ENCODE measurements at regions not wholly inside any gene's neighbourhood (a gene's known extent, or its start where the extent isn't known, plus 50 kb on each side); places are given as distances from the start of the nearest gene placed in this dataset.
A peak's percentile ranks its signal among the peaks of the same experiment; 100 is the strongest.

DNA sequence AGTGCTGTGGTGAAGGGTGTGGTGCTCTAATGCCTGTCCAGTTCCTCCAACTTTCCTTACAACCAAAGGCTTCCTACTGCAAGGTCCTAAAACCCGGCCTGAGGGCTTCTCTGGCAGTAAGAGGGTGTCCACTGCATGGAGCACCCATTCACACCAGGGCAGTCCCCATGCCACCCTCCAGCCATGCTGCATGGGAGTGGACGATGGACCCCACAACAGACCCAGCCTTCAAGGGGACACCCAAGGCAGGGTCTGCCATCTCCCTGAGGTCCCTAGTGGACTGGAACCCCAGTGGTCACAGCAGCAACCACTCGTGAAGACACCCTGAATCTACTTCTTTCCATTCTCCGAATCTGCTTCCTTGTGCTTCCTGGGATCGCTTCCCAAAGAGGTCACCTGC is 117.6 kb upstream of the SOX1 start:
- FAIRE-seq, result no peak

DNA sequence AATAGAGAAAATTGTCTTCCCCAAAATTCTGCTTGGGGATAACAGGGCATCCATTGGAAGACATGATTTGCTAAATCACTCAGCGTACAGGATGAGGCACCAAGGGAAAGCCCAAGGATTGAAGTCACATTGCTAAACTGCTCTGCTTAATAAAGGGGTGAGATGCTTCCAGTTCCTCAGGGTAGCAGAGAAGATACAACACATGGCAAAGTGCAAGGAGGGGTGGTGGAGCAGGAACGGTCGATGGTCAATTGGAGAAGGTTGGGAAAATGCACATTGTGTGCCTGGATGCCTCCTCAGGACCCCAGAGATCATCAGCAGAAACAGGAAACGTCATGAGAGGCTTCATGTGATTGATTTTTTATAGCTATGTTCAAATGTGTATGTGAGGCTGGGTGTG is 116.3 kb upstream of the SOX1 start:
- DNase-seq (ENCODE audit: low spot score) (no peak), FAIRE-seq (no peak)

More for the DNA sequence above, 117.6 kb upstream of the SOX1 start:
- no peak for DNase-seq (ENCODE audit: low spot score)

DNA sequence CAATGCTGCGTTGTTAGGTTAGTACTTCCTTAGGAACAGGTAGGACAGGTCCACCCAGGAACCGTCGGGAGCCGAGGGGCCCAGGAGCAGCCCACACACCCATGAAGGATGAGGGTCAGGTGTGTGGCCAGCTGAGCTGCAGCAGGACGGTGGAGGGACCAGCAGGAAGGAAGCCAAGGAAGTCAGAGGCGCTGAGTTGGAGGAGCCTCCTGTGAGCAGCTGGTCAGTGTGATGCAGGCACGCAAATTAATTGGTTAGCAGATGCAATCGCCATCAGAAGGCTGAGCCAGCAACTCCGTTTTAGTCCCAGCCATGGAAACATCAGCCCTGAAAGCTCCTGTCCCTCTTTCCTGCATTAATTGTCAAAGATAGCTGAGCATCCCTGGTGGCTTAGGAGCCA is 114.9 kb upstream of the SOX1 start:
- no peak for DNase-seq (ENCODE audit: low spot score)
- FAIRE-seq, result peak; percentile 44

DNA sequence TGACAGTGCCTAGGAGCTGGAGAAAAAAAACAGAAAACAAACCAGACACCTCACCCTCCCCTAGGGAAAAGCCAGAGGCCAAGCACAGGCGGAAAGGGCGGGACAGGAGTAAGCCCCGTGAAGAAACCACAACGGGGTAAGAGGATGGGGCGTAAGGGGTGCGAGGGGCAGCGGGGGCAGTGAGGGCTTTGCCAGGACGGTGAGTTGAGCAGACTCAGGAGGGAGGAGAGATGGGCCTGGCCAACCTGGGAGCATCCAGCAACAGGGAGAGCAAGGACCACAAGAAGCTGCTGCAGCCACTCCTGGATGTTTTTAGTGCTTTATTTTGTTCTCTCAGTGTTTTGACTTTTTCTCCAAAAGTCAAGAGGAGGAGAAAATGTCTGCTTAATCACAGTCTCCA is 114.1 kb upstream of the SOX1 start:
- peak; percentile 30 for FAIRE-seq
- peak; percentile 71 for DNase-seq (ENCODE audit: low spot score)

DNA sequence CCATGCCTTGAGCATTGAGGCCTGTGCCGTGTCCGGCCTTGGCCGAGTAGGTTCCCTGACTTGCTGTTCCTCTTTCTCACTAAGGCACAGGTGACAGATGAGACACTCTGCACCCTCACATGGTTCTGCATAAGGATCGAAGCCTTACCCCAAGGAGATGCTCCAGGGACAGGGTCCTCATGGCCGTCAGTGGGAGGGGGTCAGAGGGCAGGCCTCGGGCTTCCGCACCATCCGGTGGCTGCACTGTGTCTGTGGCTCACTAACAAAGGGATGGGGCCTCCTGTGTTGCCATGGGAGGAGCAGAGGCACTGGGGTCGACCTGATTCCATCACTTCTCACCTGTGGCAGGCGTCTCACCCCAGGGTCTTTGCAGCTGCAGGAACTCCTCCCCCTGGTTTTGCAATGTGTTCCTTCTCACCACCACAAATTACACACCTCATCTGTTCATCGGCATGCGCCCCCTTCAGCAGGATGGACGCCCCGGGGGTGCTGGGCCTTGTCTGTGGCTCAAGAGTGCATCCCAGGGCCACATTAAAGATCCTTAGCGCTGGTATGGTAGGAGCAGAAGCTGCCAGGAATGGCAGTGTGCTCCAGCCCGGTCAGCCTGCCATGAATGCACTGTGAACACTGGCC is 113.3 kb upstream of the SOX1 start:
- peak; percentile 67 for FAIRE-seq
- DNase-seq (ENCODE audit: low spot score), result no peak

DNA sequence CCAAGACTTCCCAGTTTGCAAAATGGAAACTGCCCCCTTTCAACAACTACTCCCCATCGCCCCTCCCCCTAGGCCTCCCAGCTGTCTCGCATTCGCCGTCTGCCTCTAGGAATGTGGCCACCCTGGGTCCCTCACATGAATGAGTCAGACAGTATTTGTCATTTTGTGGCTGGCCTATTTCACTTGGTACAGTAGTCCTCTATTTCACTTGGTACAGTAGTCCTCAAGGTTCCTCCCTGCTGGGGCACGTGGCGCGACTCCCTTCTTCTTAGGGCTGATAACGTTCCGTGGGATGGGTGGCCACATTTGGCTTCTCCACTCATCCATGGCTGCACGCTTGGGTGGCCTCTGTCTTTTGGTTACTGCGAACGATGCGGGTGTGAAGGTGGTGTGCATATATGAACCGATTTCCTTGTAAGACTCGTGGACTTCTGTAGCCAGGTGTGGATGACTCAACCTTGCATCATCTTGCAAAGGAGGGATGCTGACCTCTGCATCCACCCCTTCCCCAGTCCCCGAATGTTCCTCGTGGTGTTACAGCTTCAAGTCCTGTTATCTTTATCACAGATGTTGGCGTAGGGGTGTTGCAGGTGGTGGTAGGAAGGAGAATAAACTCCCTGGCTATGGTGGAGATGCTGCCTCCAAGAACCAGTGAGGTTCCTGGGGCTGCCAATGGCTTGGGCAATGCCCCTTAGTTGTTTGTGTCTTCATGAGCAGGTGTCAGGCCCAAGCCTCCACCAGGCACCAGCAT is 112.1 kb upstream of the SOX1 start:
- peak; percentile 90 for DNase-seq (ENCODE audit: low spot score)

DNA sequence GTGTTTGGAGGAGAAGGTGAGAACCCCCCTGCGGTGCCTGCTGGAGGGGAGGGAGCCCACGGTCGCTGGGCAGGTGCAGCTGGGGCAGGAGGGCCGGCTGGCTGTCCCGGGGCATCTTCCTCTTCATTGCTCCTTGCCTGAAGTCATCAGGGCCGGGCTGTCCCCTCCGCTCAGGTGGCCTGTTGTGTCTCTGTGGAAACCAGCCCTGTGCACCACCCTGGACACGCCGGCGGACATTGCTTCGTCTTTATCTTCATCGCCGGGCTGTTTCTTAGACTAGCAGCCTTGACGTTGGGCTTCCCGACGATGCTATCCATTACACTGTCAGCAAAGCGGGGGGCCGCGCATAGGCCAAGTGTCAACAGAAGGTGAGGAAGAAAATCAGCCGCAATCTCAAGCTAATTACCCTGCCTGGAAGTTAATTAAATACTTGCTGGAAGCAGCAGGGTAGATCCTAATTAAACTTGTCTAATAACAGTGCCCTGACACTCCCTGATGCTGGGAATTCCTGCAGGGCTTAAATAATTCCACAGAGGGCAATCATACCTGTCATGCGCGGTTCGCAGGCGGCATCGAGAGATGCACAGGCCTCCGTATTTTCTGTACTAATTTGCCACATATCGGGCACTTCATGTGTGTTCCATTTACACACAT is 111.4 kb upstream of the SOX1 start:
- peak; percentile 37 for FAIRE-seq
- DNase-seq (ENCODE audit: low spot score), result no peak

More for the DNA sequence above, 112.1 kb upstream of the SOX1 start:
- FAIRE-seq, result peak; percentile 95

DNA sequence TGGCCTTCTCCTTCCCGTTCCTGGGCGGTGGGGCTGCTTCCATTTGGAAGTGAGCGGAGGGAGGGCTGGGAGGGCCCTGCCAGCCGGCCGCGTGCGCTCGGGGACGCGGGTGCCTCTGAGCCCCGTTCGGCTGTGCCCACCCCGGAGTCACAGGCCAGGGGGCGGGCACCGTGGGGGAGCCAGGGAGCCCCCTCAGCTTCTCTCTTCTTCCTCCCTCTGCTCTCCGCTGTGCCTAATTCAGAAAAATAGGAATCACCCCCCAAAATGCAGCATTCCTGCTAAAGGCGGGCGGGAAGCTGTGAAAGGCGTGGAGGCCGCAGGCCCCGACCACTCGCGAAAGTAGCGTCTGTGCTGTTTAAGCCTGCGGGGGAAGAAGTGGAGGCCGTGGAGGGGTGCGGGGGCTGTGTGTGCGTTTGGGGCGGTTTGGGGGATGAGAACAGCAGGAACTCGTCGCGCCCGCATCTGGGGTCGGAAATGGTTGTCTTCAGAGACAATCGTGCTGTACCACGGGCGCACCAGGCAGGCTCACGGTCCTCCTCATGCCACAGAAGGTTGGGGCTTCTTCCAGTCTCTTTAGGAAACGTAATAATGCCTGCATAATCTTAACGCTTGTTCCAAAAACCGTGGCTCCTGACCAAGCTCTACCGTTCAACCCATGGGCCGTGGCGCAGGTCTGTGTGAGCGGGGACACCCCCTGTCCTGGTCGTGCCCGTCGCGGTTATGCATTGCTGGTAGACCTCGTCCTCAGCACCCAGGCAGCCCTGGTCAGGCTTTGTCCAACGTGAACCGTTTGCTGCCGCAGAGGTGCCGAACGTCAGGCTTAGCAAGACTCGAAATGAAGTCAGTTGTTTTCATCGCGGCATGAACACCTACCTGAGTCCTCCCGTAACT is 110.4 kb upstream of the SOX1 start:
- DNase-seq (ENCODE audit: low spot score), result no peak
- FAIRE-seq, result no peak

DNA sequence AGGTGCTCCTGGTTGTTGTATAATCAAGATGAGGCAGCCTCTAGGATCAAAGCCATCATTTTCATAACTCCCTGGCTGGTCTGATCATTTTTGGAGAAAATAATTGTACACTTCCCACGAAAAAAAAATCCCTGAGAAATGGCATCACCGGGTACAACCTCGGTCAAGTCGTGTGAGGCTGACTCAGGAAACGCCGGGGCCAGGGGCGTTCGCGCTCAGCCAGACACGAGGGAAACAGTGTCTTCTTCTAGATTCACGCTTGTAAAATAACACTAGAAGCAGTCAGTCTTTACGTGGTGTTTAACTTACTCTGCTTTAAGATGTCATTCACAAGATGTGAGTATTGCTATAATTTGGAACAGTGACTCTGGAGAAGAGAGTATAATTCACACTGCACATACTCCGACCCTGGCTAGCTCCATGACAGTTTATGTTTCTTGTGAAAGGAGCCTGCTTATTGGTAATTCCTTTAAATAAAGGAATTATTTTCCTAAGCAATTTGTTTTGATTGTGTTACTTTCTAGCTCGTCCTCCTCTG is 109.0 kb upstream of the SOX1 start:
- FAIRE-seq, result no peak
- DNase-seq (ENCODE audit: low spot score), result no peak

DNA sequence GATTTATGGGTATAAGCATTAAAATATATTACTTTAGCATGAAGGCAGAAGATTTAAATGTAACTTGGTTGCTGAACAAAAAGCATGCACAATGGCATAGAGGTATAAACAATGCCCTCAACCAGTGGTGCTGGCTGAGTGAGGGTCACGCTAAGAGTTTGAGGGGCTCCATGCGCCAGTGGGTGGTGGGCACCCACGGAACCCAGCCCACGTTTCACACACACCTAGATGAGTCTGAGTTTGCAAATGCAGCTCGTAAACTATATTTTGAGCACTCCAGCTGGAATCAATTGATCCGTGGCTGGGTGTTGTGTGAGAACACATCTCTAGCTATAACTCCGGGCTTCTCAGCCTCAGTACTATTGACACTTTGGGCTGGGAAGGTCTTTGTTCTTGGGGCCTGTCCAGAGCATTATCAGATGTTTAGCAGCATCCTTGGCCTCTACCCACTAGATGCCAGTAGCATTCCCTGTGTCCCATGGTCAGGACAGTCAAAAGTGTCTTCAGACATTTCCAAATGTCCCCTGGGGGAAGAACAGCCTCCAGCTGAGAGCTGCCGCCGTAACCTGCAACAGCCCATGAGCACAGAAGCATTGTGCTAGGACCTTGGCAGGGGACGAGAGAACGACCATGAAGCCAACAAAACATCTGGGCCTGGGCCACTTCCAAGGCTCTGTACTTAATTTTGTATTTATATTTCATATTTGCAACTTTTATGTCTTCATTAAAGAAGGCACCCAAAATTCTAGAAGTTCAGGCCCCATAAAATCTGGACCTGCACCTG is 108.1 kb upstream of the SOX1 start:
- DNase-seq (ENCODE audit: low spot score) (no peak), FAIRE-seq (no peak)

DNA sequence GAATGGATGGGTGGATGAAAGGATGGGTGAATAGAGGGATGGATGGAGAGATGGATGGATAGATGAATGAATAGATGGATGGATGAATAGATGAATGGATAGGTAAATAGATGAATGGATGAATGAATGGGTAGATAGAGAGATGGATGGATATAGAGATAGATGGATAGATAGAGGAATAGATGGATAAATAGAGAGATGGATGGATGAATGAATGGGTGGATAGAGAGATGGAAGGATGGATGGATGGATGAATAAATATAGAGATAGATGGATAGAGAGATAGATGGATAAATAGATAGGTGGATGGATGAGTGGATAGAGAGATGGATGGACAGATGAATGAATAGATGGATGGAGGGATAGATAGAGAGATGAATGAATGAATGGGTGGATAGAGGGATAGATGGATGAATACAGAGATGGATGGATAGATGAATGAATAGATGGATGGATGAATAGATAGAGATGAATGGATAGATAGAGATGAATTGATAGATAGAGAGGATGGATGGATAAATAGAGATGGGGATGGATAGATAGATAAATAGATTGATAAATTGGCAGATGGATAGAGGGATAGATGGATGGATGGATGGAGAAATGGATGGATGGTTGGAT is 106.7 kb upstream of the SOX1 start:
- peak; percentile 27 for FAIRE-seq
- no peak for DNase-seq (ENCODE audit: low spot score)

DNA sequence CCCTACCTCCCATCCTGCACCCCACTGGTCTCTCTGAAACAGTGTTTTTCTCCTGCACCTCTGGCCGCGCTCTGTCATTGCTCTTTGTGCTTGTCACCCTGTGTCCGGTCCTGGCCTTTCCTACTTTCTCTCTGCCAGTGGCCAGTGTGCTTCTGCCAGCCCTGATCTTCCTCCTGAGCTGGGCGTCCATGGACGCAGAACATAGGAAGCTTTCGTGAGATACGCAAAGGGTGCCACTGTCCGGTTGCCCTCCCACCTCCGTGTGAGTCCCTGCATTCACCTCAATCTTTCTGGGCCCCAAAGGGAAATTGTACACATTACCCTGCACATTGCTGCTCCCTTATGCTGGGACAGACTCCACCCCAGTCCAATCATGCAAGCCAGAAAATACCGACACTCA is 105.7 kb upstream of the SOX1 start:
- FAIRE-seq, result no peak

DNA sequence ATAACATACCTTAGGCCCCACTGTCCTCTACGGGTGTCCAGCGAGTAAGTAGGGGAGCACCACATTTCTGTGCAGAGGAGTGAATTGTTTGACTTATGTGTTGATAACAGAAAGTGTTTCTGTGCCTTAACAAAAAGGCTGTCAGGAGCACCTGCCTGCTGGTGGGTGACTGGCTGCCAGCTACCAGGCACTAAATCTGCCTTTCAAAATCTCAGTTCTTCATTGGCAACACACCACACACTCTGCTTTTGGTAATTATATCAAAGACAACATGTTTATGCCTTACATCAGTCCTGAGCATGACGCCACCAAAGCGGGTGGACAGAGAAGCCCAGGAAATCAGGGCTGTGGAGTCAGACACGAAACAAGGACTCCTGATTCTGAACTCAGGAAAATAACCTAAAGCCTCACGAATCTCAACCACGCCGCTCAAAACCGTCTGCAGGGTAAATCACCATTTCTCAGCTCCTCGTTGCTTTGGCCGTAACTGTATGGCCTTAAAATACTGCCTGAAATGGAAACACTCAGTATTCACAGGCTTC is 105.2 kb upstream of the SOX1 start:
- DNase-seq (ENCODE audit: low spot score) (no peak), FAIRE-seq (no peak)

More for the DNA sequence above, 105.7 kb upstream of the SOX1 start:
- no peak for DNase-seq (ENCODE audit: low spot score)

DNA sequence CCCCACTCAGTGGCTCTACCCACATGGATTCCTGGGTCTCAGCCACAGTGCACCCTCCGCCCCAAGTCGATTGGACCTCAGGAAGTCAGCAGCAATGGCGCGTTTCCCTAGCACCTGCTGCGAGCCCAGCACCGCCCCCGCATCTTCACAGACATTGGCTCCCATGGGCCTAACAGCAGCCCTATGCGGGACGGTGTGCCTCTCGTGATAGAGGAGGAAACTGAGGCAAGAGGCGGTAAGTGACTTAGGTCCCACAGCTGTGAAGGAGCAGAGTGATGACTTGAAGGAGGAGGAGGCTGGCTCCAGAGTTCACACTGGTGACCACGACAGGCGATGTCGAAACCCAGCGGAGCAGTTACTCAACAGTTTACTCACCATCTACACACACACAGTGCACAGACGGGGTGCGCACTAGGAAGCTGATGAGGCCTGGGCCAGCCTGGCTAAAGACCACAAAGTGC is 104.5 kb upstream of the SOX1 start:
- FAIRE-seq (peak; percentile 88), DNase-seq (ENCODE audit: low spot score) (no peak)

DNA sequence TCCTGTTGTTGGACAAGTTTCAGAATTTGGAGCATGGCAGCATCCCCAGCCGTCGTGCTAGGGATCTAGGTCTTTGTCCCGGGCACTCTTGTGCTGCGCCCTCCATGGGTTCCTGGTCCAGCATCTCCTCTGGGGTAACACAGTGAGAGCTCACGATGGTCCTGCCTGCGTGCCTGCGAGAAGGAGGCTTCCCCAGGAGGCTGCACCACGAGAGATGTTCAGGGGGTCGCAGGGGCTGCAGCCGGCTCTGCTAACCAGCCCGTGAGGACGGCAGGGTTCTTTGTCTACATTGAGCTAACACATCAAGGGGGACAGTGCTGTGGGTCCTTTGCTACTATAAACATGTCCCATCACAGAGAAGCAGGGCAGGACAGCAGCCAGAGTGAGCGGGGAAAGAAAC is 103.9 kb upstream of the SOX1 start:
- DNase-seq (ENCODE audit: low spot score) (no peak), FAIRE-seq (no peak)

DNA sequence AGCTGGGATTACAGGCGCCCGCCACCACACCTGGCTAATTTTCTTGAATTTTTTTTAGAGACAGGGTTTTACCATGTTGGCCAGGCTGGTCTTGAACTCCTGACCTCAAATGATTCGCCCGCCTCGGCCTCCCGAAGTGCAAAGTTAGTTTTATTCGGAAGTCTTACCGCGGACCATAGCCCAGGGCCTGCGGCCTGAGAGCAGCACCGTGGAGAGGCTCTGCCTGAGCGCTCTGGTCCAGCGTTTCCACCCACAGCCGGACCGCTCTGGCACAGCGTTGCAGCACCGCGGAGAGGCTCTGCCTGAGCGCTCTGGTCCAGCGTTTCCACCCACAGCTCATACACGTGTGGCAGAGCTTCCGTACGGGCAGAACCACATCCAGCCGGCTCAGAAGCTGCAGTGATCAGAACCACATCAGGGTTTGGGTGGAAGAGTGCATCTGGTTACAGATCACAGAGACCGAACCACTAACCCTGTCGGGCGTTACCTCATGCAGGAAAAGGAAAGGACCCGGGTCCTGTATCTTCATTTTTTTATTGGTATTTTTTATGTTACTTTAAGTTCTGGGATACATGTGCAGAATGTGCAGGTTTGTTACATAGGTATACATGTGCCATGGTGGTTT is 102.4 kb upstream of the SOX1 start:
- no peak for FAIRE-seq
- DNase-seq (ENCODE audit: low spot score), result no peak

DNA sequence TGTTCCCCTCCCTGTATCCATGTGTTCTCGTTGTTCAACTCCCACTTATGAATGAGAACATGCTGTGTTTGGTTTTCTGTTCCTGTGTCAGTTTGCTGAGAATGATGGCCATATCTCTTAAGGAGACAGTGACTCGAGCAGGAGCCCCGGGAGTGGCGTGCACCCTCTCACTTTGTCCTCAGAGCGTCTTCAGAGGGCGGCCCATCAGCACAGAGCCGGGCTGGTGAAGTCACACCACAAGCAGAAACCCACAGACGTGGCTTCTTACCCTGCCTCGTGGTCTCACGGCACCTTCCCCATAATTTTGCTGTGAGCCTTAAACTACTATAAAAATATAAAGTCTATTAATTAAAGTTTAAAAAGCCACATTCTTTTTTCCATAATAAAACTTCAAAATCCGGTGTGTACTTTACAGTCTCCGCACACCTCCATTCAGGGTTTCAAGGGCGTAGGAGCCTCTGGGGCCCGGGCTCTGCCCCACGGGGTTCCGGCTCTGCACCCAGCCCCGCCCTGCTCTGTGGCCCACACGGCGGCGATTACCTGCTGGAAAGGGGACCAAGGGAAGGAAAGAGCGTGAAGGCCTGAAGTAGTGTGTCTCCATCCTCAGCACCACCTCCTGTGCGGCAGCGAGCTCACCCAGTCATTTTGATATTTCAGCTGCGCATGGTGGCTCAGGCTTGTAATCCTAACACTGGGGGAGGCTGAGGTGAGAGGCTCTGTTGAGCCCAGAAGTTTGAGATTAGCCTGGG is 101.3 kb upstream of the SOX1 start:
- FAIRE-seq, result no peak
- no peak for DNase-seq (ENCODE audit: low spot score)

DNA sequence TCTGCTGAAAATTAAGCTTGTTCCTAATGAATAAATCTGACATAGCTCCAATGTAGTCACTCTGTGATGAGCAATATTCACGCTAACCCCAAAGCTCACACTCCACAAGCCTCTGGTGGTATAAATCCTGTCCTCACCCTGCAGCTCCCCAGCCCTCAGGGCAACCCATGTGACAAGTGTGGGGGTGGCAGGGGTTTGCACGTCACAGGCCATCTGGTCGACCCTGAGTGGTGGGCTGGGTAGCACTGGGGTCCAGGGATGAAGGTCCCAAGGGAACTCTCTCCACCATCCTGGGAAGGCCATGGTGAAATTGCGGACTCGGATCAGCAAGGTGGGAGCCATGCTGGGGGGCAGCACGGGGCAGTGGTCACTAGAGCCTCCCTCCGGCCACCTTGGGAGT is 100.0 kb upstream of the SOX1 start:
- DNase-seq (ENCODE audit: low spot score) (no peak), FAIRE-seq (no peak)

Data from urothelium cell line (cell line).